GM19351 (cell line): ENCODE measurements at regions not wholly inside any gene's neighbourhood (a gene's known extent, or its start where the extent isn't known, plus 50 kb on each side); places are given as distances from the start of the nearest gene placed in this dataset.
"Not testable (repeated sequence)": the region's sequence is repeated elsewhere in the genome, so short reads cannot be mapped to it uniquely, and the experiment has no call there.

Source experiments
- ATAC-seq: cut with Tn5 transposase; IDR thresholded peaks from one replicate; pipeline ENCODE4 v1.9.1; 2021; ENCODE audit warnings: mild to moderate bottlenecking, moderate library complexity; ENCODE audit not compliant: unreplicated experiment

DNA sequence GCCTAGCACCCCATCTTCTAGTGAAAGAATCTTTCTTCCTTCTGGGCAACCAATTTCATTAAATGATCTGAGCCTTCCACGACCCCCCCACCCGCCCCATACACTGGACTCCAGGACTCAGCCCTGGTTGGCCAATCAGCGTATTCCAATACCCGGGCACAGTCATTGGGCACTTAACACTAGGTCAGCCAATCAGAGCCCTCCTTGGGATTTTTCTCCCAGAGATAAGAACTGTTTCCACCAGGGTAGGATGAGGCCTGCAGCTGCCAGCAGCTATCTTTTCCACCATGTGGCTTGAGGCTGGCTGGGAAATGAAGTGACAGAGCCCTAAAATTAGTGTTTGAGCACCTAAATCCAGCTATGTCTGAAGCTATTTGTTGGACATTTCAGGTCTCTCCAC, 418.8 kb downstream of the BCOR start:
- no peak for ATAC-seq

GRCh38 chrX:39679497-39680157, 418.1 kb downstream of the BCOR start:
- ATAC-seq, result no peak

GRCh38 chrX:39681885-39682284, 415.9 kb downstream of the BCOR start:
- ATAC-seq, result no peak

- ATAC-seq, result no peak
These were observed 415.0 kb downstream of the BCOR start for GRCh38 chrX:39682778-39683177.

DNA sequence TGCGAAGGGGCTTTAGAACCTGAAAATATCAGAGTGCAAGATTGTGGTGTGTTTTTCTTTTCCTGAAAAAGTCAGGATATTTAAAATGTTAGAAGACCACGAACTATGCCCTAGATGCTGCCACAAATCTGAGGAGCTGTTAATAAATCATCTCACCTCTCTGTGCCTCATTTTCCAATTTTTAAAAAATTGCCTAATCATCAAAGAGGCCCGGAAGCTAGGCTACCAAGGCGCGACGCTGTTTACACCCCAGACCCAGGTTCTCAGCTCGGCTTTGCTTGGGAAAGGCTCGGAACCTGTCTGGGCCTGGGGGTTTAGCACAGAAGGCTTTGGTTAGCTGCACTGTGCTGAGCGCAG, 409.6 kb downstream of the BCOR start:
- no peak for ATAC-seq

DNA sequence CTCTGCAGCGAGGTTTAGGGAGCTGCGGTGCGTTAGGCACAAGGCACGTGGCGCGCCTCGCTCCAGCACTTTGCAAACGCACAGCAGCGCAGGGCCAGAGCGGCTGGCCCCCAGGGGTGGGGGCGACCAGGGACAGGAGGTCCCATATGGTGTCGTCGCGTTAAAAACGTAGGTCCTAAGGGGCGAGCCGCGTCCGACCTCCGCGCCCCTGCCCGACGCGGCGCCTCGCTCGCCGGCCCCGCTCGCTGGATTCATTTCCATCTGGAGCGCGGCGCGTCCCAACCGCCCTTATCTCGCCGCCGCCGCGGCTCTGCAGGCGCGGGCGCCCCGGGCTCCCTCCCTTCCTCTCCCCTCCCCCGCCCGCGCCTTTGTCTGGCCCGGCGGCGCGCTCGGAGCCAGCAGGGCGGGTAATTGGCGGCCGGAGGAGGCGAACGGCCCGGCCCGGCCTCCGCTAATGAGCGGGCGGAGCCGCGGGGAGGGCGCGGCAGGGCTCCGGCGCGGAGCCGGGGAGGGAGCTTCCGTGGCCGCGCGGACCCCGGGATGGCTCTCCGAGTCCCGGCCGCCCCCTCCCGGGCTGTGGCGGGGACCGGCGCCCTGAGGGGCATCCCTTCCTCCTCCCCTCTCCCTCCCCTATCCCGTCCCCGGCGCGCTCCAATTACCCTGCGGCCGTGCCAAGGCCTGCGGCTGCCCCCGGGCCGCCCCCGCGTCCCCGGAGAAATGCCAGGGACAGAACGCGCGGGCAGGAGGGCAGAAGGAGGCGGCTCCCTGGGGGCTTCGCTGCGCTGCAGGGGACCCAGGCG, 409.0 kb downstream of the BCOR start:
- no peak for ATAC-seq

- ATAC-seq, result no peak
These were observed 408.2 kb downstream of the BCOR start for GRCh38 chrX:39689376-39690104.

DNA sequence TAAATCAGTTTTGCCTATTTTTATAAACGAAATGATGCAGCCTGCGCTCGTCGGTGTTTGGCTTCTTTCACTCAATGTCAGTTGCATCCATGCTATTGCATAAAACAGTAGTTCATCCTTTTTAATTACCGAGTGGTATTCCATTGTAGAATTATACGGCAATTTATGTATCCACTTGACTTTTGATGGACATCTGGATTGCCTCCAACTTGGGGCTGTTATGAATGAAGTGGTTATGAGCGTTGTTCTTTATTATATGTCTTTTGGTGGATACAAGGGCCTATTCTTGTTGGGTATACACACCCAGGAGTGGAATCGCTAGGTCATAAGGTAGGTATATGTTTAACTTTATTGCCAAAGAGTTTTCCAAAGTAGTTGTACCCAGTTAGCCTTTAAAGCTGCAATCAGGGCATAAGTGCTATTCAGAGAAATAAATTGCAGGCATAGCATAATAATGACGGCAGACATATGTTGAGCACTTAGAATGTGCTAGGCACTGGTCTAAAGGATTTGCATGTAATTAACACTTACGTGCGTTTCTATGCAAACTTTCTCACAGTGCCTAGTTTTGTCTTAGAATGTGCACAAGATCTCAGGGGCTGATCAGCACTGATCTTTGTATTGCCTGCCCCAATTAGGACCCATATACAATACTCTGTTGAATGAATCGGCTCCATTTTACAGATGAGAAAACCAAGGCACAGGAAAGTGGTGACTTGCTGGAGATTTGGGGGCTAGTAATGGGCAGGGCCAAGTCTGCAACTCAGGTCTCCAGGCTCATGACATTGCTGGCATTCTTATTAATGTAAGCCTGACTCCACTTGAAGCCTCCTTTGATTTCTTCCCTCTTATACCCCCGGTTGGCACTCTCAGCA, 407.0 kb downstream of the BCOR start:
- no peak for ATAC-seq

- no peak for ATAC-seq
These were observed 406.0 kb downstream of the BCOR start for GRCh38 chrX:39691724-39692123.

DNA sequence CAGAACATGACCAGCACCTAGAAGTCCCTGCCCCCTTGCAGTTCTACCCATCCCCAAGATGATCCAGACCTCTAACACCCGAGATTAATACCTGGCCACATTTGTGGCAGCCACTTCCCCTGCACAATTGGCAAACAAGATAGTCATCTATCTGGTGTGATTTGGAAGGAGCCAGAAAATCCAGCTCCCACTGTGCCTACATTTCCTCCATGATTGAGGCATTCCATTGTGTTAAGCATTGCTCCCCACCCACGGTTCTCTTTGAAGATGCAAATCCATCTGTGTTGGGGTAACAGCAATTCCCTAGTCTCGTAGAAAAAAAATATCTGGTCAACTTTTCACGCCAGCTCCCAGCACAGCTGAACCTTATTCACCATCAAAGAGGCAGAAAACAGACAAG, 405.0 kb downstream of the BCOR start:
- ATAC-seq, result no peak

DNA sequence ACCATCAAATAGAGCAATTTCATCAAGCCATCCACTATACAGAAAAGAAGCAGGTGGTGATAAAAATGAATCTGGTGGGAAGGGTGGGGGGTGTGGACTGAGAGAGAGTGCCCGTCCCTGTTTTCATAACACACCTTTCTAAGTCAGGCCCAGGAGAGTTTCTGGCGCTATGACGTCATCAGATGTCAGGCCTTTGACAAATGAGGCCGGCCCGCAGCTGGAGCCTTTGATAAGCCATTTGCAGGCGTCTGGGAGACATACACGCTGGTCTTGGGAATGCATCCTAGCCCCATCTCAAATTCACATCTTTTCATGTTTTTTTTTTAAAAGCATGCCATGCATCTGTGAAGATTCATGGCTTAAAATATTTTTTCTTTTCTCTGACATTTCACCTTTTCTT, 404.5 kb downstream of the BCOR start:
- ATAC-seq, result no peak

DNA sequence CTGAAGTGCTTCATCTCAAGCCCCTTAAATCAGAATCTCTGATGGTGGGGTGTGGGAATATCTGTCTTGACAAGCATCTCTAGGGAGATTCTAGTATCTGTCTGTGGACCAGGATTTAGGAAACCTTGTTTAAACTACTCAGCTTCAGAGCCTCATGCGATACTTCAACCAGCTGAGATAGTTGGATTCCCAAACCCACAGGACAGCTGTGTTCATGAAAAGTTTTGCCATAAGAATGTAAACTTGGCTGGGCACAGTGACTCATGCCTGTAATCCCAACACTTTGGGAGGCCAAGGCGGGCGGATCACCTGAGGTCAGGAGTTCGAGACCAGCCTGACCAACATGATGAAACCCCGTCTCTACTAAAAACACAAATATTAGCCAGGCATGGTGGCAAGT, 395.1 kb downstream of the BCOR start:
- ATAC-seq, result not testable (repeated sequence)

DNA sequence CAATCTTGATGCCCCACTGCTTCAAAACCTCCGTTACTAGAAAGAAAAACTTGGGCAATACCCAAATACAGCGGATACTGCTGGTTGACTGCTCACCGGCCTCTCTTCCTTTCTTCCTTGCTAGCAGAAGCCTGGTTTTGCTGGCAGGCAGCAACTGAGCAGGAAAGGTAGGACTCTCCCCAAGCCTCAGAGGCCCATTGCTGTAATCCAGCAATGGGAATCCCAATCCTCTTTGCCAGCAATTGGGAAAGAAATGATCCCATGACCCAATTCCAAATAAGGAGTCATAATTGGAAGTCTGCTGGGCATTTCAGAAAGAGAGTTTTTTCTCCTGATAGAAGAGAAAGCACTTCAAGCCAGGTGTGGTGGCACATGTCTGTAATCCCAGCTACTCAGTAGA, 394.5 kb downstream of the BCOR start:
- no peak for ATAC-seq

- no peak for ATAC-seq
These were observed 393.2 kb downstream of the BCOR start for GRCh38 chrX:39704590-39704989.

GRCh38 chrX:39705290-39705689, 392.5 kb downstream of the BCOR start:
- no peak for ATAC-seq

DNA sequence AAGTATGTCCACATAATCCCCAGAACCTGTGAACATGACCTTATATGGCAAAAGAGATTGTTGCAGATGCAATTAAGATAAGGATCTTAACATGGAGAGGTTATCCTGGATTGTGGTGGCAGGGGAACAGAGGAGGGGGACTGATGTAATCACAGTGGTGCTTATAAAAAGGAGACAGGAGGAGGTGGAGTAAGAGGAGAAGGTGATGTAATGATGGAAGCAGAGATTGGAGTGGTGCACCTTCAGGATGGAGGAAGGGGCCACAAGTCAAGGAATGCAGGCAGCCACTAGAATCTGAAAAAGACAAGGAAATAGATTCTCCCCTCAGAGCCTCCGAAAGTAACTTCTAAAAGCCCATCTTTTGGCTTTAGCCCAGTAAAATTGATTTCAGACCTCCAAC, 388.4 kb downstream of the BCOR start:
- ATAC-seq, result no peak

- no peak for ATAC-seq
These were observed 387.9 kb downstream of the BCOR start for GRCh38 chrX:39709812-39710211.

DNA sequence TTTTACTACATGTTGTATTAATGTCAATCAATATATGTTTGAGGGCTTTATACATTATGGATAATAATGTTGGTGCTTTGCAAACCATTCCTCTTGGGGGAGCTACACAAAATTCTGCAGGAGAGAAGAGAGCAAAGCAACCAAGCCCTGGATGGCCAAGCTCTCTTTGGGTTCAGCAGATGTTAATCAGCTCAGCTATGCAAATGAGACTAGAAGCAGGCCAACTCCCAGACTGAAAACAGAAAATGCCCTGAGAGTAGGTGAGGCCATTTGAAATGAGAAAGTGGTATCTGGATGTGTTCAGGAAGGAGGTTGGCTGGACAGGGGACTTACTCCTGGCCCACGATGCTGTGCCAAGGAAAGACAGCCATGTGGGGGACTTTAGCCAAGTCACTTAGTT, 387.0 kb downstream of the BCOR start:
- no peak for ATAC-seq

DNA sequence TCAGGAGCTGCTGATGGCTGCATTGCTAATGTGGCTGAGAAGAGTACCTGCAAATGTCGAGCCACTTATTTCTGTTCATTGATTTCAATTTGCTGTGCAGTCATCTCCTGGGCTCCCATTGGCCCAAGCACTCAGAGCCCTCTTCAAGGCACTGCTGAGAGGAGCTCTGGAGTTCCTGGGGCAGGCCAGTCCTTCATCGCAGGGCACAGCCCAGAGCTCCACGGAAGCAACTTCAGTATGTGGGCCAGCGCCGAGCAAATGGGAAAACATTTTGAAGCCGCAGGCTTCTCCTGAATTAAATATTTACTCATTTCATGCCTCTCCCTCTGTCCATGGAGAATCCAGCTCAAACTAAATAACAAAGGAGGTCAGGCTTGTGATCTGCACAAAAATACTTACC, 383.3 kb downstream of the BCOR start:
- ATAC-seq, result no peak

DNA sequence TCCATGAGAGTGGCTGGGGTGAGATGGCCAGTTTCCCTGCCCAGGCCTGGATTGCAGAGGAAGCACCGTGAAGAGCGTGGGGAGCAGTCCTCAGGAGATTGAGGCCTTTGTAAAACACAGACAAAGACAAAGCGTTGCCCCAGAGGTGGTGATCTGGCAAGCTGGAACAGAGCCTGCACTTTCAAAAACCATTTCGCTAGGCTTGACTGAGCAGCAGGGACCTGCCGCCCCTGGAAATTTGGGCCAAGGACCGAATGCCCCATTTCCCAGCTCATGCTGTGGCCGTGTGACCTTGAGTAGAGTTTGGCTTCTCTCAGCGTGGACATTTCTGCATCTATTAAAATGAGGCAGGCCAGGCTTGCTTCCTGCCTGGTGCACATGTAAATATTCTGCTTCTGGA, 381.4 kb downstream of the BCOR start:
- ATAC-seq, result no peak
